ENCODE measurements at regions not wholly inside any gene's neighbourhood (a gene's known extent, or its start where the extent isn't known, plus 50 kb on each side); places are given as distances from the start of the nearest gene placed in this dataset.

- no peaks in the 10 kb centered on the region for H3K36me3 Mint-ChIP-seq
- H3K27ac Mint-ChIP-seq = no peak overlapping the region
- H3K9me3 ChIP-seq (ENCODE audit: low read length) = no peaks in the 10 kb centered on the region
- no peak overlapping the region for H3K27ac ChIP-seq (ENCODE audit: low read depth, low read length)
- DNase-seq = no peak
- H3K4me3 ChIP-seq (ENCODE audit: low read length) = no peak overlapping the region
- no peaks in the 10 kb centered on the region for H3K9me3 Mint-ChIP-seq
- no peaks in the 10 kb centered on the region for H3K4me1 Mint-ChIP-seq
- H3K36me3 ChIP-seq (ENCODE audit: insufficient read depth, low read length) = no peaks in the 10 kb centered on the region
- H3K27me3 ChIP-seq (ENCODE audit: insufficient read depth, low read length, poor library complexity, severe bottlenecking) = no peaks in the 10 kb centered on the region
- H3K4me3 Mint-ChIP-seq = no peak overlapping the region
- H3K27me3 Mint-ChIP-seq = peaks cover 5 to 8% of the 10 kb centered on the region in 2 donors
- POLR2A ChIA-PET = no interaction called here
- no peaks in the 10 kb centered on the region for H3K4me1 ChIP-seq (ENCODE audit: insufficient read depth, low read length)
- CTCF ChIA-PET = no interaction called here
Measured at GRCh38 chr1:17973694-17974093, 133.9 kb upstream of the IGSF21 start.

GRCh38 chr1:17976854-17977253 lies 130.7 kb upstream of the IGSF21 start:
- Mint-ChIP-seq H3K36me3 (no peaks in the 10 kb centered on the region), H3K27ac (no peak overlapping the region)

GRCh38 chr1:17978016-17978415 lies 129.6 kb upstream of the IGSF21 start:
- POLR2A ChIA-PET = no interaction called here
- H3K4me3 ChIP-seq (ENCODE audit: low read length) = no peak overlapping the region
- no peaks in the 10 kb centered on the region for H3K36me3 Mint-ChIP-seq
- H3K27me3 ChIP-seq (ENCODE audit: insufficient read depth, low read length, poor library complexity, severe bottlenecking) = no peaks in the 10 kb centered on the region
- DNase-seq = no peak
- H3K4me1 Mint-ChIP-seq = no peaks in the 10 kb centered on the region
- no peaks in the 10 kb centered on the region for H3K9me3 Mint-ChIP-seq
- no peaks in the 10 kb centered on the region for H3K4me1 ChIP-seq (ENCODE audit: insufficient read depth, low read length)
- no peak overlapping the region for H3K27ac ChIP-seq (ENCODE audit: low read depth, low read length)
- H3K4me3 Mint-ChIP-seq = no peak overlapping the region
- no peak overlapping the region for H3K27ac Mint-ChIP-seq
- peaks cover 7 to 19% of the 10 kb centered on the region in 2 donors for H3K27me3 Mint-ChIP-seq
- no peaks in the 10 kb centered on the region for H3K36me3 ChIP-seq (ENCODE audit: insufficient read depth, low read length)
- no peaks in the 10 kb centered on the region for H3K9me3 ChIP-seq (ENCODE audit: low read length)
- CTCF ChIA-PET = no interaction called here

More at GRCh38 chr1:17976854-17977253, 130.7 kb upstream of the IGSF21 start:
- CTCF ChIA-PET = no interaction called here
- Histone ChIP-seq H3K27ac (ENCODE audit: low read depth, low read length) (no peak overlapping the region), H3K4me1 (ENCODE audit: insufficient read depth, low read length) (no peaks in the 10 kb centered on the region), H3K36me3 (ENCODE audit: insufficient read depth, low read length) (no peaks in the 10 kb centered on the region), H3K4me3 (ENCODE audit: low read length) (no peak overlapping the region), H3K9me3 (ENCODE audit: low read length) (no peaks in the 10 kb centered on the region), H3K27me3 (ENCODE audit: insufficient read depth, low read length, poor library complexity, severe bottlenecking) (no peaks in the 10 kb centered on the region)
- H3K9me3 Mint-ChIP-seq = no peaks in the 10 kb centered on the region
- no peak for DNase-seq
- no peak overlapping the region for H3K4me3 Mint-ChIP-seq
- H3K4me1 Mint-ChIP-seq = no peaks in the 10 kb centered on the region
- POLR2A ChIA-PET = no interaction called here
- peaks cover 7 to 12% of the 10 kb centered on the region in 2 donors for H3K27me3 Mint-ChIP-seq

- H3K4me3 ChIP-seq (ENCODE audit: low read length) = no peak overlapping the region
- ChIA-PET CTCF (no interaction called here), POLR2A (no interaction called here)
- no peaks in the 10 kb centered on the region for H3K36me3 ChIP-seq (ENCODE audit: insufficient read depth, low read length)
- no peak overlapping the region for H3K27ac Mint-ChIP-seq
- H3K4me3 Mint-ChIP-seq = no peak overlapping the region
- no peak for DNase-seq
- no peaks in the 10 kb centered on the region for H3K36me3 Mint-ChIP-seq
- no peak overlapping the region for H3K27ac ChIP-seq (ENCODE audit: low read depth, low read length)
- no peaks in the 10 kb centered on the region for H3K4me1 ChIP-seq (ENCODE audit: insufficient read depth, low read length)
- H3K9me3 ChIP-seq (ENCODE audit: low read length) = no peaks in the 10 kb centered on the region
- H3K27me3 Mint-ChIP-seq = peaks cover 4 to 15% of the 10 kb centered on the region in 2 donors
- no peaks in the 10 kb centered on the region for H3K9me3 Mint-ChIP-seq
- no peaks in the 10 kb centered on the region for H3K27me3 ChIP-seq (ENCODE audit: insufficient read depth, low read length, poor library complexity, severe bottlenecking)
- no peaks in the 10 kb centered on the region for H3K4me1 Mint-ChIP-seq
Measured at GRCh38 chr1:17979815-17980214, 127.8 kb upstream of the IGSF21 start.

GRCh38 chr1:17982197-17982596 lies 125.4 kb upstream of the IGSF21 start:
- Mint-ChIP-seq H3K4me3 (no peak overlapping the region), H3K27ac (no peak overlapping the region), H3K9me3 (peaks cover 0 to 6% (median 0%) of the 10 kb centered on the region in 5 donors), H3K36me3 (no peaks in the 10 kb centered on the region), H3K4me1 (no peaks in the 10 kb centered on the region), H3K27me3 (peaks cover 2 to 17% of the 10 kb centered on the region in 2 donors)
- ChIA-PET POLR2A (no interaction called here), CTCF (no interaction called here)
- DNase-seq = no peak
- Histone ChIP-seq H3K36me3 (ENCODE audit: insufficient read depth, low read length) (no peaks in the 10 kb centered on the region), H3K27me3 (ENCODE audit: insufficient read depth, low read length, poor library complexity, severe bottlenecking) (no peaks in the 10 kb centered on the region), H3K4me1 (ENCODE audit: insufficient read depth, low read length) (no peaks in the 10 kb centered on the region), H3K4me3 (ENCODE audit: low read length) (no peak overlapping the region), H3K27ac (ENCODE audit: low read depth, low read length) (no peak overlapping the region), H3K9me3 (ENCODE audit: low read length) (no peaks in the 10 kb centered on the region)

- H3K27ac Mint-ChIP-seq = peak overlapping the region in 1 of 8 donors; percentile 48
- Histone ChIP-seq H3K36me3 (ENCODE audit: insufficient read depth, low read length) (no peaks in the 10 kb centered on the region), H3K27ac (ENCODE audit: low read depth, low read length) (no peak overlapping the region), H3K4me1 (ENCODE audit: insufficient read depth, low read length) (no peaks in the 10 kb centered on the region), H3K9me3 (ENCODE audit: low read length) (no peaks in the 10 kb centered on the region), H3K4me3 (ENCODE audit: low read length) (no peak overlapping the region), H3K27me3 (ENCODE audit: insufficient read depth, low read length, poor library complexity, severe bottlenecking) (no peaks in the 10 kb centered on the region)
- H3K36me3 Mint-ChIP-seq = no peaks in the 10 kb centered on the region
- H3K9me3 Mint-ChIP-seq = peaks cover 0 to 7% (median 0%) of the 10 kb centered on the region in 5 donors
- CTCF ChIA-PET = no interaction called here
- H3K27me3 Mint-ChIP-seq = peaks cover 2 to 22% of the 10 kb centered on the region in 2 donors
- POLR2A ChIA-PET = no interaction called here
- no peaks in the 10 kb centered on the region for H3K4me1 Mint-ChIP-seq
- DNase-seq = no peak
- no peak overlapping the region for H3K4me3 Mint-ChIP-seq
Measured at GRCh38 chr1:17984583-17984982, 123.0 kb upstream of the IGSF21 start.

- H3K4me3 Mint-ChIP-seq = no peak overlapping the region
- H3K4me1 Mint-ChIP-seq = no peaks in the 10 kb centered on the region
- H3K27ac Mint-ChIP-seq = no peak overlapping the region
- H3K9me3 Mint-ChIP-seq = peaks cover 0 to 7% (median 0%) of the 10 kb centered on the region in 5 donors
- ChIA-PET POLR2A (no interaction called here), CTCF (no interaction called here)
- Histone ChIP-seq H3K36me3 (ENCODE audit: insufficient read depth, low read length) (no peaks in the 10 kb centered on the region), H3K27ac (ENCODE audit: low read depth, low read length) (no peak overlapping the region), H3K27me3 (ENCODE audit: insufficient read depth, low read length, poor library complexity, severe bottlenecking) (no peaks in the 10 kb centered on the region), H3K4me1 (ENCODE audit: insufficient read depth, low read length) (no peaks in the 10 kb centered on the region), H3K9me3 (ENCODE audit: low read length) (no peaks in the 10 kb centered on the region), H3K4me3 (ENCODE audit: low read length) (no peak overlapping the region)
- H3K36me3 Mint-ChIP-seq = no peaks in the 10 kb centered on the region
- DNase-seq = no peak
- peaks cover 2 to 19% of the 10 kb centered on the region in 2 donors for H3K27me3 Mint-ChIP-seq
Measured at GRCh38 chr1:17986156-17986555, 121.4 kb upstream of the IGSF21 start.

GRCh38 chr1:17990401-17990800 lies 117.2 kb upstream of the IGSF21 start:
- Mint-ChIP-seq H3K36me3 (no peaks in the 10 kb centered on the region), H3K27me3 (peaks cover 7 to 16% of the 10 kb centered on the region in 2 donors), H3K4me1 (no peaks in the 10 kb centered on the region), H3K4me3 (no peak overlapping the region), H3K27ac (peak overlapping the region in 1 of 8 donors; percentile 19), H3K9me3 (peaks cover 0 to 5% (median 0%) of the 10 kb centered on the region in 5 donors)
- CTCF ChIA-PET = no interaction called here
- Histone ChIP-seq H3K4me3 (ENCODE audit: low read length) (no peak overlapping the region), H3K36me3 (ENCODE audit: insufficient read depth, low read length) (no peaks in the 10 kb centered on the region), H3K9me3 (ENCODE audit: low read length) (no peaks in the 10 kb centered on the region), H3K27me3 (ENCODE audit: insufficient read depth, low read length, poor library complexity, severe bottlenecking) (no peaks in the 10 kb centered on the region), H3K27ac (ENCODE audit: low read depth, low read length) (no peak overlapping the region), H3K4me1 (ENCODE audit: insufficient read depth, low read length) (no peaks in the 10 kb centered on the region)
- DNase-seq = no peak
- POLR2A ChIA-PET = no interaction called here

- H3K9me3 ChIP-seq (ENCODE audit: low read length) = no peaks in the 10 kb centered on the region
- ChIA-PET CTCF (no interaction called here), POLR2A (no interaction called here)
- no peaks in the 10 kb centered on the region for H3K36me3 ChIP-seq (ENCODE audit: insufficient read depth, low read length)
- no peak overlapping the region for H3K4me3 ChIP-seq (ENCODE audit: low read length)
- Mint-ChIP-seq H3K9me3 (peaks cover 0 to 3% (median 0%) of the 10 kb centered on the region in 5 donors), H3K36me3 (no peaks in the 10 kb centered on the region), H3K27me3 (peaks cover 7 to 22% of the 10 kb centered on the region in 2 donors), H3K4me1 (no peaks in the 10 kb centered on the region), H3K27ac (no peak overlapping the region), H3K4me3 (no peak overlapping the region)
- H3K27me3 ChIP-seq (ENCODE audit: insufficient read depth, low read length, poor library complexity, severe bottlenecking) = no peaks in the 10 kb centered on the region
- H3K4me1 ChIP-seq (ENCODE audit: insufficient read depth, low read length) = no peaks in the 10 kb centered on the region
- no peak overlapping the region for H3K27ac ChIP-seq (ENCODE audit: low read depth, low read length)
- DNase-seq = no peak
Measured at GRCh38 chr1:17991996-17992395, 115.6 kb upstream of the IGSF21 start.
